ENCODE measurements at regions not wholly inside any gene's neighbourhood (a gene's known extent, or its start where the extent isn't known, plus 50 kb on each side); places are given as distances from the start of the nearest gene placed in this dataset.

DNA sequence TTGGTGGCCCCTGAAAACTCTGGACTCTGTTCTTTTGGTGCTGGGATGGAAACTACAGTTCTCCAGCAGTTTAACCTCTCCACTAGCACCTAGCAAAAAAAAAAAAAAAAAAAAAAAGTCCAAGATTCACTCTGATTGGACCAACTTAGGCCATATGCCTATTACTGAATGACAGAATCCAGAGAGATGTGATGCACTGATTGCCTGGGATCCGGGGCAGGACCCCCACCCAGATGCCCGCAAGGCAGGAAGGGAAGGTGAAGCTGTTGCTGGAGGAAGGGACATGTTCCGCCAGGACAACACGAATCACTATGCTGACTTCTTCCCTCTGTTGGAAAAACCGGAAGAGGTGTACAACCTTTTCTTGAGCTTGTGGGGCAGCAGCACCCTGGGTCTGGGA, 152.5 kb upstream of the ZNF536 start:
- Mint-ChIP-seq H3K4me1 (peaks cover 16% of the 10 kb centered on the region), H3K9me3 (no peaks in the 10 kb centered on the region), H3K27me3 (ENCODE audit: low read depth, poor library complexity) (peaks cover 75% of the 10 kb centered on the region), H3K27ac (no peak overlapping the region), H3K36me3 (ENCODE audit: low read depth) (no peaks in the 10 kb centered on the region), H3K4me3 (no peak overlapping the region)
- TF ChIP-seq, protein P1, sequence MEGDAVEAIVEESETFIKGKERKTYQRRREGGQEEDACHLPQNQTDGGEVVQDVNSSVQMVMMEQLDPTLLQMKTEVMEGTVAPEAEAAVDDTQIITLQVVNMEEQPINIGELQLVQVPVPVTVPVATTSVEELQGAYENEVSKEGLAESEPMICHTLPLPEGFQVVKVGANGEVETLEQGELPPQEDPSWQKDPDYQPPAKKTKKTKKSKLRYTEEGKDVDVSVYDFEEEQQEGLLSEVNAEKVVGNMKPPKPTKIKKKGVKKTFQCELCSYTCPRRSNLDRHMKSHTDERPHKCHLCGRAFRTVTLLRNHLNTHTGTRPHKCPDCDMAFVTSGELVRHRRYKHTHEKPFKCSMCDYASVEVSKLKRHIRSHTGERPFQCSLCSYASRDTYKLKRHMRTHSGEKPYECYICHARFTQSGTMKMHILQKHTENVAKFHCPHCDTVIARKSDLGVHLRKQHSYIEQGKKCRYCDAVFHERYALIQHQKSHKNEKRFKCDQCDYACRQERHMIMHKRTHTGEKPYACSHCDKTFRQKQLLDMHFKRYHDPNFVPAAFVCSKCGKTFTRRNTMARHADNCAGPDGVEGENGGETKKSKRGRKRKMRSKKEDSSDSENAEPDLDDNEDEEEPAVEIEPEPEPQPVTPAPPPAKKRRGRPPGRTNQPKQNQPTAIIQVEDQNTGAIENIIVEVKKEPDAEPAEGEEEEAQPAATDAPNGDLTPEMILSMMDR (IDR thresholded peaks at IDR 0.05), result no peak
- DNase-seq, result no peak

DNA sequence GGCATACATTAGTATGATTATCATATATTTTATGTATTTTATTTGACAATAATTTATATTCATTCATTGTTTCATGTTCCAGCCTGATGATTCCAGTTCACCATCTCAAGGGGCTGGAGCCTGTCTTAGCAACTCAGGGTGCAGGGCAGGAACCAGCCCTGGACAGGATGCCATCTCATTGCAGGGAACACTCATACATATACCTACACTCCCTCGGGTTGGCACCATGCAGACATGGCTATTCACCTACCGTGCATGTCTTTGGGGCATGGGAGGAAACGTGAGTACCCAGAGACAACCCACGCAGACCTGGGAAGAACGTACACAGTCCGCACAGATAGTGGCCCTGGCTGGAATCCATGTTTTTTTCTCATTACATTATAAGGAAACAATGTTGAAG, 151.0 kb upstream of the ZNF536 start:
- no peak overlapping the region for H3K4me3 Mint-ChIP-seq
- H3K9me3 Mint-ChIP-seq, result no peaks in the 10 kb centered on the region
- DNase-seq, result no peak
- TF ChIP-seq, protein P1 (IDR thresholded peaks at IDR 0.05), result no peak
- peaks cover 78% of the 10 kb centered on the region for H3K27me3 Mint-ChIP-seq (ENCODE audit: low read depth, poor library complexity)
- no peaks in the 10 kb centered on the region for H3K36me3 Mint-ChIP-seq (ENCODE audit: low read depth)
- no peak overlapping the region for H3K27ac Mint-ChIP-seq
- H3K4me1 Mint-ChIP-seq, result peaks cover 25% of the 10 kb centered on the region

DNA sequence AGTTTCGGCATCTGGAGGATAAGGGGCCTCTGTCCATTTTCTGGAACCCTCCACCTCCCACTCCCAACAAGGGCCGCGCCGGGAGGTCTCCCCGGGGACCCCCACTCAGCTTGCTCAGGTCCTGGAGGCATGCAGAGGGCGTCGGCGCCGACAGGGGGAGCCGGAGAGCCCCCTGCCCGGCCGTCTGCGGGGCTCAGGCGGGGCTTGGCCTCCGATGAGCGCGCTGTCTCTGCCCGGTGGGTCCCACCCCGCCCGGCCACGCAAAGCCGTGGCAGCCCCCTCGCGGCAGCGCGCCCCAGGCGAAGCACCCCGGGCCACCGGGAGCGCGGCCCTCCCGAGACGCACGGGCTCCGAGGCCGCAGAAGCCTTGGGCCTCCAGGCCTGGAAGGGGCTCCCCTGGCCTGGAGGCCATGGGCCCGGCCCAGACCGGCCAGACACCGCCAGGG, 149.7 kb upstream of the ZNF536 start:
- Mint-ChIP-seq H3K27ac (no peak overlapping the region), H3K36me3 (ENCODE audit: low read depth) (no peaks in the 10 kb centered on the region), H3K4me3 (no peak overlapping the region), H3K27me3 (ENCODE audit: low read depth, poor library complexity) (peaks cover 83% of the 10 kb centered on the region), H3K4me1 (peaks cover 36% of the 10 kb centered on the region), H3K9me3 (no peaks in the 10 kb centered on the region)
- TF ChIP-seq, protein P1 (IDR thresholded peaks at IDR 0.05), result peak; percentile 89
- peak; percentile 77 for DNase-seq

DNA sequence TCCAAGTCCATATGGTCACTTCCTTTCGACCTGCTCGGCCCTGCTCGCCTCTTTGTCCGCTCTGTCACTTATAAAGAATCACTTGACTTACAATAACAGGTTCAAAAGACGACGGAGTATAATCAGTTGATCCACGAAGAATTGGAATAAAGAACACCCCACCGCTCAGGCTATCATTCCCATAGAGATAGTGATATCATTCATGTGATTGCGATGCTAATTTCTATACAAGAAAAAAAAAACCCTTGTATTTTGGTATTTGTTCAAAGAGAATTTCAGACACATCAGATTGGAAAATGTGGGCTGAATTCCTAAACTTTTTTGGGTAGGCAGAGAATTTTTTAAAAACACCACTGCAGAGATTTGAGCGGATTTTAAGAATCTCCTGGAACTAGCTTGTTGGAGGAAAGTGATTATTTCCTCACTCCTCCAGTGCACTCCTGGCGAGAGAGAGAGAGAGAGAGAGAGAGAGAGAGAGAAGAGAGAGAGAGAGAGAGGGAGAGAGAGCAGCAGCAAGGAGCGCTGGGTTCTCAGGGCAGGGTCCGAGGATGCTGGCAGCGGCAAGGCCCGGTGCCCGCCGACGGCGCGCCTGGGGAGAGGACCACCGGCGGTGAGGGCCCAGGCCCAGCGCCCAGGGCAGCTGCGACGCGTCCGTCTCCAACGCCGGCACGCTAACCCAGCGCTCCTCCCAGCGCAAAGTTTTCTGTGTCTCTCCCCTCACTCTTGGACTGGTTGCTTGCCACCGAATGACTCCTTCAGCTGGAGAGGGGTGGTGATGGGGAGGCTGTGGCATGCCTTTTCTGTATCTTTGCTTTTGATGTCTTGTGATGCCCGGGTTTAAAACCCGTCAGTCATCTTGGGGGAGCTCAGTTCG, 149.0 kb upstream of the ZNF536 start:
- peaks cover 85% of the 10 kb centered on the region for H3K27me3 Mint-ChIP-seq (ENCODE audit: low read depth, poor library complexity)

DNA sequence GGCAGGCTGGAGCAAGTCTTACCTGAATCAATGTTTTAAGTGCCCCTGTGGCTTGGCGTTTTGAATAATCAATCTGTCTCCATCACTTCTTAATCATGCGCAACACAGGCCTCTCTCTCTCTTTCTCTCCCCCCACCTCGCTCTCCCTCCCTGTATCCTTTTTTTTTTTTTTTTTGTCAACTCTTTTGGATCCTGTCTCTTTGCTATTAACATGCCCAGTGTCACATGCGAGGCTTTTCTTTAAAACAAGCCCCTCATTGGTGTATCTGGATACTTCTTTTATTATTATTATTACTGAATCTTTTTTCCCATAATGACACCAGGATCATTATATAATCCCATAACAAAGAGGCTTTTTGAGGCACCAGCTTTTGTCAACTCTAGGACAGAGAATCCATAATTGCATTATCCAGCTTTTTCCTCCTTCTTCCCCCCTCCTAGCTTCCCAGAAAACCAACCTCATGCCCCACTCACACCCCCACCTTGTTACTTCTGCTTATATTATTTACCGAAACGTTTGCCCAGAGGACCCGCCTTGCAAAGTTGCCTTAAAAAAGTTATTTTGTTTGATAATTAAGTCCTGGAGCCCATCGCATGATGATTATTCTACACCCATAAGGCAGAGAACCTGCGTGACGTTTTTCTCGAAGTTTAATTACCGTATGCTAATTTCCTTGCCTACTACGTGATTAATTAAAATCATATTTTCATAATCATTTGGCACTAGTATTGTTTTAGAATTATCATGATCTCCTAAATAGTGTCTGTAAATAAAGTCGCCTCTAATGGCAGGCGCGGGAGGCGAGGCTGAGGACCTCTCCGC, 148.1 kb upstream of the ZNF536 start:
- TF ChIP-seq, protein P1 (IDR thresholded peaks at IDR 0.05), result no peak
- H3K4me1 Mint-ChIP-seq, result peaks cover 45% of the 10 kb centered on the region
- H3K9me3 Mint-ChIP-seq, result no peaks in the 10 kb centered on the region
- no peaks in the 10 kb centered on the region for H3K36me3 Mint-ChIP-seq (ENCODE audit: low read depth)
- H3K4me3 Mint-ChIP-seq, result peak overlapping the region; percentile 78
- H3K27me3 Mint-ChIP-seq (ENCODE audit: low read depth, poor library complexity), result peaks cover 89% of the 10 kb centered on the region
- H3K27ac Mint-ChIP-seq, result no peak overlapping the region
- no peak for DNase-seq

More for the DNA sequence above, 149.0 kb upstream of the ZNF536 start:
- Mint-ChIP-seq H3K4me1 (peaks cover 36% of the 10 kb centered on the region), H3K27ac (no peak overlapping the region), H3K4me3 (peak overlapping the region; percentile 31), H3K36me3 (ENCODE audit: low read depth) (no peaks in the 10 kb centered on the region), H3K9me3 (no peaks in the 10 kb centered on the region)
- peak; percentile 48 for DNase-seq
- TF ChIP-seq, protein P1 (IDR thresholded peaks at IDR 0.05), result no peak
